ENCODE measurements at regions not wholly inside any gene's neighbourhood (a gene's known extent, or its start where the extent isn't known, plus 50 kb on each side); places are given as distances from the start of the nearest gene placed in this dataset.

DNA sequence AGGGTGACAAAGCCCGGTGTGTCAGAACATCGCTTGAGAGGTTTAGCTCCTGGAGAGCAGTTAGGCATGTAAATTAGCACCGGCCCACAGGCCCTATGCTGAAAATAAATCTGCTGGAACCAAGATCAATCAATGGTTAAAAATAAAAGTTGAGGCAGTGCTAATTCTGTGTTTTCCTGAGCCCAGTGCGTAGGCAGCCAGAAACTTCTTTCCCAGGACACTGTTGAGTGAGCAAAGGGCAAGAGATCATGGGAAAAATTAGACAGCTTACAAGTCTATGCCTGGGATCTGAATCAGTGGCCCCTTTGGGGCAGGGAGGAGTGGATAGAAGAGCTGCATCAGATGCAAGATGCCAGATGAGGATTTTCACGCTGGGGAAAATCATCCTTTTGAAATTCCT lies 539.2 kb downstream of the BUD13 start:
- DNase-seq, result no peak

DNA sequence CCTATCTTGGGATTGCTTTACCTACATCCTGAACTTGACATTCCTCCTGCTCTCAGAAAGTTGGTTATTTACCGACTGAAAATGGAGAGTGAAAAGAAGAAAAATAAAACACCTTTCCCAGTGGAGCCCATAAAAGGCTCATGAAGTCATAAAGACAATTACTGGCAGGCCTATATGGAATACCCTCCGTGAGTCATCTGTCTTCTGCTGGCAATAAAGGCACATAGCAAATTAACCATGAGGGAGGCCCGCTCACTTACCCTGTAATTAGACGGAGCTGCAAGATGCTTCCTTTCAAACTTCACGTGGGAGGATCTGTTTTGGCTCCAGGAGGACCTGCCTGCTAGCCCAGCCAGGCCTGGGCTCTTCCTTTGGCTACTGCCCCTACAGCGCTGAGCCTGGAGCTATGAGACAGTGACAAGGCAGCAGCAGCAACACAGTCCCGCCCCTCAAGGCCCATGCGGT lies 540.4 kb downstream of the BUD13 start:
- no peak for DNase-seq

- peak; percentile 13 for DNase-seq
Measured at GRCh38 chr11:116231543-116231942, 541.2 kb downstream of the BUD13 start.

DNA sequence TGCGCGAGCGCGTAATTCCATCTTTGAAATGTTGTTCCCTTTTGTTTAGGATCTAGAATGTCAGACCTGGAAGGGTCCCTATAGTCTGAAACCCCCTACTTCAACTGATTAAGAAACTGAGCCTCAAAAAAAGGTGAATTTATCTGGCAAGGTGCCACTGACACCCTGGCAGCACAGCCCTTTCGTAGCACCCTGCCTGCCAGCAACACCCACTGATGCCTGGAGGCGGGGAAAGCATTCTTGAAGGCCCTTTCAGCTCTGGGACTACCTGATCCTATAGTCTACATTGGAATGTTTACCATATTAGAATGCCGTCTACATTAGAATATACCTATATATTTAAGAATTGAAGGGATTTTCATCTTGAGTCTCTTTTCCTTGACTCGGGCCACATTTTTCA lies 542.3 kb downstream of the BUD13 start:
- no peak for DNase-seq

- no peak for DNase-seq
Measured at GRCh38 chr11:116229236-116229970, 543.4 kb downstream of the BUD13 start.

- no peak for DNase-seq
Measured at GRCh38 chr11:116226731-116227130, 546.1 kb downstream of the BUD13 start.

DNA sequence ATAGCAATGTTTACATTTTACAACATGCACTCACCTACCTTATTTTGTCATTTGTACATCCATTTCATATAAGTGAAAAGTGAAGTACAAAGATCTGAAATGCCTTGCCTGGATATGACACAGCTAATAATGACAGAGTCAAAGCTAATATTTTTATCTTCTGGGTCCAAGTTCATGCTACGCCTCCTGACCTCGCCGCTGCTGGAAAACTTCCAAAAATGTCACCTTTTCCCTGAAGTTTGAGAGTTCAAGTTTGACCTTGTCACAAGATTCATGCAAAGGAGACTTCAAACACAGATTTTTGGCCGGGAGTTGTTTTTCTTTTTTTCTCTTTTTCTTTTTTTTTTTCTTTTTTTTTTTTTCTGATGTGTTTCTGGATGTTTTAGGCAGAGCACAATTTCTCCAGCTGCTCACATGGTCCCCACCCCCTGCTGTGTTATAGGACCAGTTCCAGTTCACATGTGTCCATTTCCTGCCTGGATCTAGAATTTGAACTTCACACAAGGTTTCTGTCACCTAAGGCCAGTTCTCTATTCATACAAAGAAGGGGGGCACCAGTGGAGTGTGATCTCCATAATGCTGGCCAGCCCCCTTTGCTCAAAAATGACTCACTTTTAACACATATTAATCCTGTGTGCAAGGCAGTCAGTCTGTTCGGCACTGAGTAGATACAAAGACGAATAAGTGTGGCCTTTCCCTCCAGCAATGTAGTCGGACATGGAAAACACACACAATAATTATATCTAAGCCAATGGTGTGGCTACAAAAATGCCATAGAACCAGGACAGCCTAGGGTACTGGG lies 546.8 kb downstream of the BUD13 start:
- DNase-seq, result no peak

GRCh38 chr11:116225236-116225635 lies 547.6 kb downstream of the BUD13 start:
- no peak for DNase-seq

DNA sequence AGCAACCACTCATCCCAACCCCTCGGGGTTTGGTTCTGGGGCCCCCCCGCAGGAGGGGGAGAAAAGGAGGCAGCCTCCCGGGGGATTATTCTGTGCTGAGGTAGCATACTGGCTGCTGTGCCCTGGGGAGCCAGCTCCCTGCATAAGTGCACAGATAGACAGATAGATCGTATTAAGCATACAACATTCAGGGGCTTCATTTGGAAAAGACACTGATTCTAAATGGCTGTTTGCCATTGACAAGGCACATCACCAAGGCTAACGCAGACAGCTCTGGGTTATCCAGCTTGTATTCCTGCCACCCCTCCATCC lies 547.9 kb downstream of the BUD13 start:
- DNase-seq, result no peak

DNA sequence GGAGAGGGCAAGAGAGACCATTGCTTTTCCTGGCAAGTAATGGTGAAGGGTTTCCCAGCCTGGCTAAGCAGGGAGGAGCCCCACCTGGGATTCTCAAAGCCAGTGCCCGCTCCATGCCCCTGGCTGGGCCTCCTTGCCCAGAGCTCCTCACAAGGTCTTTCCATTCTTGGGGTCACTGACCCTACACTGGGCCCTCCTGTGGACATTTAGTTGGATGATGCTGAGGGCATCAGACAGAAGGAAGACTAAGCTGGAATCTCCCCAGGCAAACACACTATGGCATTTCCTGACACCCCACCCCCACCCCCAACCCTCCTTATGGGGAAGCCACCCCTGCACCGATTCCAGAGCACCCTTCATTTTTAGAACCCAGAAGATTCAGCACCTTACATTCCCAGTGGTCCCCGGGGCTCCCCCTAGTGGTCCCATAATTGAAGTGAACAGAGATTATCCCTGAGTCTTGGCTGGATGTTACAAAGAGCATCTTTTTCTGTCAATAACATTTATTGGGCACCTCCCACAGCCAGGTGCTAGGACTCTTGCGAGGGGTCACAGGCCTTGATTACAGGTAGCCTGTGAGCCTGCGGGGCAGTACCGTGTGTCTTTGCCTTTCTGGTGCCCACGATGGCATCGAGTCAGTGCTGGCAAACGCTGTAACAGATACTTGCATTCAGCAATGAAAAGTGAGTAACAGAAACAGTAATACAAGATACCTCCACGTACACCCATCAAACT lies 548.5 kb downstream of the BUD13 start:
- DNase-seq, result peak; percentile 9

DNA sequence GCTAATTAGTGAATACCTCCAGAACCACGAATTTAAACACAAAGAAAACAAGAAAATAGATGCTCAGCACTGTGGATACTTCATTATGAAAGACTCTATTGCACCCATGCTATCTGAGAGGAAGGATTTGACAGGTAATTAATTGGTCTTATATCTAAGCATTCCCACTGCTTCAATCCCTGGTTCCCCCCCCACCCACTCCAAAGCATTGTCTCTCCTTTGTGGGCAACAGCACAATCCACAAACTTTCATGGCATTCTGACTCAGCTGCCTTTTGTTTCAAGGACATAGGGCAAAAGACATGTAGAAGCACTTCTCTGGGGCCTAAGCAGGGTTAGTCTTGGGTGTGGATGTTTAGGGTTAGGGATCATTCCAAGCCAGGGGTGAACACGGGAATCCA lies 551.4 kb downstream of the BUD13 start:
- DNase-seq, result no peak

DNA sequence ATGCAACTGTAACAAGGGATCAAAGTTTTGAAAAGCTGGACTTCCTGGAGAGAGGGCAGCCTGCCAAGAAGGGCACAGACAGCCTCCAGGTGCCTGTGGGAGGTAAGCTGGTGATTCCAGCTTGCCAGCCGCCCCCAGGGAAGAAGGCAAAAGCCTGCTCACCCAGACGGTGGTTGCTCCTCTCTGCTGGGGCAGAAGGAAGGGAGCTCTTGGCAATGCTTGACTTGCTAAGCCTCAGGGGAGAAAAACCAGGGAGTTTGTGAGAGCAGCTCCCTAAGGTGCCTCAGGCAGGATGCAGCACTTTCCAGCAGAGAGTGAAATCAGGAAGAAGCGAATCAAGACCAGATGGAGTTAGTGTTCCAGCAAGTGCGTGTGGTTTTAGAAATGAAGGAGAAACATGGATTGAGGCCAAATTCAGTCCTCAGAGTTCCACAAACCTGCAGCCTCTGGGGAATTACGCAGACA lies 553.6 kb downstream of the BUD13 start:
- no peak for DNase-seq

DNA sequence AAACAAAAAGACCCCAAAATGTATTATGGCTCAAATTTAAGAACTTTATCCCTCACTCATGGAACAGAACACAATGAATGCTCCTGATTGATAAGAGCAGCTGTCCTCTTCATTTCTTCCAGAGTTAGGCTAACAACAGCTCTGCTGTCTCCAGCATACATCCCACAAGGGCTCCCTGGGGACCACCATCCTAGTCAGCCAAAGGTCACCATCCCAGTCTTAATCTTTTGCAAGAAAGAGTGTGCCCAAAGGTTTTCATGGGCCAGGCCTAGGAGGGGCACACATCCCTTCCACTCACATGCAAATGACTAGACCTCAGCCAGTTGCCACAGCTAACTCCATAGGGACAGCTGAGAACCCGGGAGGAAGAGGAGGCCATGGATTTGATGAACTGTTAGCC lies 555.3 kb downstream of the BUD13 start:
- no peak for DNase-seq

DNA sequence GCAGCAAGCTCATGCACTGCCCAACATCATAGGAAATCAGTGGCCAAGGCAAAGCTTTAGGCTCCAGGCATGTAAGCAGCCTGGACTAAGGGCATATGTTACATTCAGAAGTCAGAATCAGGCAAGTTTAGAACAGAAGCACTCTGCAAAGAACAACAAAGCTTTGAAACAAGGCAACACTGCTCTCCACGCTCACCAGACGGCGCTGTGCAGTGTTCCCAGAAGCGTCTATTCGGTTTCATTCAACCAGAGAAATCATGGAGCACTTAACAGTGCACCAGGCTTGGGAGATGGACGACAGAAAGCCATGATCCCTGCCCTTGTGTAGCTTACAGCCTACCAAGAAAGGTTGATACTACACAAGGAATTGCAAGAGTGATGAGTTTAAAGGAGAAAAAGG lies 555.8 kb downstream of the BUD13 start:
- peak; percentile 24 for DNase-seq

DNA sequence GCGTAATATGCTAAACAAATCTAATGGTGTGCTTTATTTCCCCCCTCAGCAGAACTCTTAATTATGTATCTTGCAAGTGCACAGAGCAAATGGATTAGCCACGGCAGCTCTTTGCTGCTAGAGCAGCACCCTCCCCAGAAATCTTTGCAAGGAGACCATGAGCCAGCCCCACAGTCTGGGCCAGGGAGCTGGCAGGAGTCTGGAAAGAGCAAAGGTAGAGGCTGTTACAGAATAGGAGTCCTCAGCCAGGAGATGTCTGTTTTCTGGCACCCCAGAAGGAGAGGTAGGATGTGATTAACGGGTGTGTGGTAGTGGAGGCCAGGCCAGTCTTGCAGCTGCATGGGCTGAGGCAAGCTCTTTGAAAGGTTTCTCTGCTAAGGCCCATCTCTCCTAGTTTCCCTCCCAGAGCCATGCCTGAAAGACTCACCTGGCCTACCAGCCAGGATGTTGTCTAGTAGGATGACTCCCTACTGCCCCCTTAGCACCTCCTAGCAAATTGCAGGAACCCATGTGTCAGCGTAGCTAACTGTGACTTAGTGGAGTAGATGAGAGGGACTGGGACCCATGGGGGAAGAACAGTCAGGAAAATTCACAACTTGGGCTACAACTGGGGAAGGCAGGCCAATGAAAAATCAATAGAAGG lies 557.2 kb downstream of the BUD13 start:
- peak; percentile 20 for DNase-seq

- no peak for DNase-seq
Measured at GRCh38 chr11:116211147-116211546, 561.6 kb downstream of the BUD13 start.

DNA sequence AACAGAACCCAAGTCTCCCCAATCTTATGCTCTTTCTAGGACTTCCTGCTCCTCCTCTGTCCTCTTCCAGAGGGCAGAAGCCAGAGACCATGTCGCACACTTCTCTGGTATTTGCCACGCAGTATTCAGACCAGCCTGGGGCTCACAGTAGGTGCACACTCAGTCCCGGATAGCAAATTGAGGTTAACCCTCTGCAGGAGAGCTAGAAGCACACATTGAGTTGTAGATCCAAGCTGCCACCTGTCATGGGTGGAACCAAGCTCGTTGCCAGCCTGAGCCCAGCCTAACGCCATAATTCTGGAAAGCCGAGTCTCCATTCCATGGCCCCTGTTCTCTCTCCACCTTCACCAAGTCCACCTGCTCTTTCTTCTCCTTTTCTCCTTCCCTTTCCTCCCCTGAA lies 562.1 kb downstream of the BUD13 start:
- DNase-seq, result no peak

DNA sequence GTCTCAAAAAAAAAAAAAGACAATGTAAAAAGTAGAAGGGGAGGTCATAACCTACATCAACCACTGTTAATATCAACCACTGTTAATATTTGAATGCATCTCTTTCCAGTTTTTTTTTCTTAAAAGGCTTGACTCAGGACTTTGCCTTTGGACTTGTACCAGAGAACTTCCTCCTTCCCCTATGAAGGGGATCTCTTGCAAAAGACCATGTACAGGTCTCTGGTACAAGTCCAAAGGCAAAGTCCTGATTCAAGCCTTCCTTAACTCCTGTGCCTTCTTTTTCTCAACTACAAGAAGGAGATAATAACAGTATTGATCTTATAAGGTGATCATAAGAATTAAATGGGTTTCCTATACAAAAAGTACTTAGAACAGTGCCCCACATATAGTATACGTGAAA lies 563.5 kb downstream of the BUD13 start:
- no peak for DNase-seq

- DNase-seq, result no peak
Measured at GRCh38 chr11:116207421-116208141, 565.2 kb downstream of the BUD13 start.

DNA sequence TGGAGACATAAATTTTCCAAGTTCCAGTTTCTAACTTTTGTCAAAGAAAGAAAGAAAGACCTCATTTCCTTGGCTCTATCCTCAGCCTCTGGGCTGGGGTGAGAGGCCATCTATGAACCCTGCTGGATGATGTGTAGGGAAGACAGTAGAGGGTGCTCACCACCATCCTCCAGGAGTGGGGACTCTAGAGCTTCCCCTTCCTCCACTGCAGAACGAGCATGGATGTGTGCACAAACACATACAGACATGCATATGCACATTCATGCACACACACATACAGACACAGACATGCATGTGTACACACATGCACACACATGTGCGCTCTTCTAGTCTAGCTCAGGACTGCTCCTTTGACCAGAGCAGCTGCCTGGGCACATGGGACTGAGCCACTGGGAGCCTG lies 565.8 kb downstream of the BUD13 start:
- DNase-seq, result no peak

DNA sequence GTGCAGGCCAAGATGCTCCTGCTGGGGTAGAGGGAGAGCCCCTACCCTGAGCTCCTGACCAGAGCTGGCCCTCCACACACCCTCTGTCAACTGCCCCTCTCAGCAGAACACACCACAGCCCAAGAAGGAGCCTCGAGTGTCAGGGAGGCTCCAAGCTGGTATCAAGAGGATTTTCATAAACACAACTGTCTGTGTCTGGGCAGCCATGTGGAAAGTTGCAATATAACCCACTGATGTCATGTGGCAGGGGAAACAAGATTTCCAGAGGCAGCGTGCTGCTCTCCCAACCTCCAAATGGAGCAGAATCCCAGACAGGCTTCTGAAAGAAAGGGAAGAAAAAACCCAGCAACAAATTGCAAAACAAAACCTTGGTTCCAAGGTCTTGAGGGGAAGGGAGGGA lies 569.9 kb downstream of the BUD13 start:
- DNase-seq, result no peak

DNA sequence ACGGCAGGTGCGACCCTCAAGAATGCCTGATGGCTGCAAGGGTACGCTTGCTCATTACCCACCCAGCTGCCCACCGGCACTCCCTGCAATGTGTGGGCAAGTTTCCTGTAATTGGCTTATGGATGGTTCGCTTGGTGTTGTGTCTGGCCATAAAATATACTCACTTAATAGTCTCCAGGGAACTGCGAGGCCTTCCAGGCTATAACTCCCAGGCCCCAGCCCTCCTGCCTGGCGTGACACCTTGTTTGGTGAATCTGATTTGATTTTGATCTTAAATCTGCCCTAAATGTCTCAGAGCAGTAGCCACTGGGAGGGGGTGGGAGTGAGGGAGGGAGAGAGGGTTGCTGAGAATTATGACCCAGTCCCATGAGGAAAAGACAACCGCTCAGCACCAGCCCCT lies 572.2 kb downstream of the BUD13 start:
- DNase-seq, result no peak

GRCh38 chr11:116199182-116199581 lies 573.6 kb downstream of the BUD13 start:
- peak; percentile 87 for DNase-seq
